Keratinocyte (primary cell): ENCODE measurements at regions not wholly inside any gene's neighbourhood (a gene's known extent, or its start where the extent isn't known, plus 50 kb on each side); places are given as distances from the start of the nearest gene placed in this dataset.

Experiments used
- DNase-seq: peaks from one replicate; pipeline ENCODE4 v3.0.0-alpha.2; 2011; ENCODE audit warnings: low read depth, missing footprints, low spot score
- FAIRE-seq: peaks from 2 replicates; lab custom pipeline; 2011; peaks lifted over from hg19 to GRCh38; lab: Jason Lieb, UNC
- H2AFZ ChIP-seq: 2 replicates; pipeline ENCODE4 v1.6.0; 2012; ENCODE audit warnings: low read length, control low read depth, inconsistent platforms; ENCODE audit not compliant: control insufficient read depth
- H3K27ac ChIP-seq: 2 replicates; pipeline ENCODE4 v1.5.1; 2011; ENCODE audit warnings: low read length; ENCODE audit not compliant: control insufficient read depth, insufficient read depth
- H3K27me3 ChIP-seq: 3 replicates; pipeline ENCODE4 v1.6.0; 2011; ENCODE audit warnings: low read length; ENCODE audit not compliant: control insufficient read depth, insufficient read depth; ENCODE audit errors: extremely low read depth
- H3K36me3 ChIP-seq, 2 experiments: 2 replicates in 1 of 2; 3 replicates in 1 of 2; pipeline ENCODE4 v1.5.1; 2011; ENCODE audit warnings: low read length in 2 of 2, mild to moderate bottlenecking in 1 of 2; ENCODE audit not compliant: control insufficient read depth in 2 of 2, insufficient read depth in 2 of 2; ENCODE audit errors: extremely low read depth in 1 of 2
- H3K4me1 ChIP-seq: 3 replicates; pipeline ENCODE4 v1.5.1; 2011; ENCODE audit warnings: low read length; ENCODE audit not compliant: control insufficient read depth, insufficient read depth; ENCODE audit errors: extremely low read depth
- H3K4me2 ChIP-seq: 3 replicates; pipeline ENCODE4 v1.6.0; 2011; ENCODE audit warnings: low read depth, low read length; ENCODE audit not compliant: control insufficient read depth, insufficient read depth; ENCODE audit errors: extremely low read depth
- H3K4me3 ChIP-seq, 3 experiments: fragments of 200-600 bp in 1 of 3; sonication (generic) in 1 of 3; 2 replicates in 2 of 3; 3 replicates in 1 of 3; pipeline ENCODE4 v1.5.1; 2011 to 2016; ENCODE audit warnings: low read length in 3 of 3, mild to moderate bottlenecking in 3 of 3, control low read depth in 2 of 3, inconsistent platforms in 1 of 3, low read depth in 1 of 3, mixed read lengths in 1 of 3, mixed run types in 1 of 3, moderate library complexity in 1 of 3; ENCODE audit not compliant: control insufficient read depth in 2 of 3, insufficient read depth in 2 of 3; ENCODE audit errors: extremely low read depth in 1 of 3
- H3K79me2 ChIP-seq: 2 replicates; pipeline ENCODE4 v1.6.0; 2012; ENCODE audit warnings: low read length; ENCODE audit not compliant: control insufficient read depth, insufficient read depth
- H3K9ac ChIP-seq: 3 replicates; pipeline ENCODE4 v1.6.0; 2011; ENCODE audit warnings: low read length; ENCODE audit not compliant: control insufficient read depth, insufficient read depth; ENCODE audit errors: extremely low read depth
- H3K9me1 ChIP-seq: 3 replicates; pipeline ENCODE4 v1.6.0; 2011; ENCODE audit warnings: low read length; ENCODE audit not compliant: control insufficient read depth, insufficient read depth; ENCODE audit errors: extremely low read depth
- H3K9me3 ChIP-seq: 2 replicates; pipeline ENCODE4 v1.5.1; 2012; ENCODE audit warnings: low read depth, low read length; ENCODE audit not compliant: control insufficient read depth
- H4K20me1 ChIP-seq: 3 replicates; pipeline ENCODE4 v1.6.0; 2011; ENCODE audit warnings: low read length; ENCODE audit not compliant: control insufficient read depth, insufficient read depth; ENCODE audit errors: extremely low read depth
- EZH2 ChIP-seq: IDR thresholded peaks from one replicate; pipeline ENCODE4 v1.6.1; 2012; ENCODE audit warnings: inconsistent platforms, mild to moderate bottlenecking, low read length, moderate library complexity
- dilution Hi-C: fragments of 300-500 bp; cut with MboI; formaldehyde crosslinking; loops from one replicate; pipeline ENCODE4 v1.7.0; 2020; ENCODE audit warnings: low sequenced_read_pairs; ENCODE audit not compliant: extremely low pct_ligation_motif_present
- TF ChIP-seq, protein P1 (sequence below), 3 experiments: IDR thresholded peaks in 1 of 3; conservative IDR thresholded peaks in 1 of 3; optimal IDR thresholded peaks in 1 of 3; 2 replicates in 2 of 3; 3 replicates in 1 of 3; pipeline versions ENCODE3 to v1.5.1; 2011; ENCODE audit warnings: low read length in 3 of 3, mild to moderate bottlenecking in 3 of 3, moderate library complexity in 2 of 3, control low read depth in 1 of 3, inconsistent platforms in 1 of 3; ENCODE audit not compliant: insufficient read depth in 2 of 3; ENCODE audit errors: extremely low read depth in 1 of 3

DNA sequence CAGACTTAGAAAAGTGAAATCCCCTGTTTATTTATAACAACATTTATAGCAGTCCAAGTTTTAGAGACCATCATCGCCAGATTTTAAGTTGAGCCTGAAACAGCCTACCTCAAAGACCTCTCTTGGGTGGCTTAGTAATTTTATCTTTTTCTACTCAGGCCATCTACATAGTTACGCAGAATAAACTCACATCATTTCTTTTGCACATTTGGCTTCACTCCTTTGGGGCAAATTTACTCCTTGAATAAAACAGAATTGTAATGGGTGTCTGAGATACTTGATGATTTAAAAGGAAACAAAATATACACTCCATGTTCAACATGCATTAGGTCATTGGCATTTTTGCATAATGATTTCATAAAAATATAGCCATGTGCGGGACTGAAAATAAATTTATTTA lies 104.7 kb upstream of the TSPAN8 start:
- dilution Hi-C loops = no loop called here
- no peaks in the 10 kb centered on the region for H3K27me3 ChIP-seq
- TF ChIP-seq, protein P1, sequence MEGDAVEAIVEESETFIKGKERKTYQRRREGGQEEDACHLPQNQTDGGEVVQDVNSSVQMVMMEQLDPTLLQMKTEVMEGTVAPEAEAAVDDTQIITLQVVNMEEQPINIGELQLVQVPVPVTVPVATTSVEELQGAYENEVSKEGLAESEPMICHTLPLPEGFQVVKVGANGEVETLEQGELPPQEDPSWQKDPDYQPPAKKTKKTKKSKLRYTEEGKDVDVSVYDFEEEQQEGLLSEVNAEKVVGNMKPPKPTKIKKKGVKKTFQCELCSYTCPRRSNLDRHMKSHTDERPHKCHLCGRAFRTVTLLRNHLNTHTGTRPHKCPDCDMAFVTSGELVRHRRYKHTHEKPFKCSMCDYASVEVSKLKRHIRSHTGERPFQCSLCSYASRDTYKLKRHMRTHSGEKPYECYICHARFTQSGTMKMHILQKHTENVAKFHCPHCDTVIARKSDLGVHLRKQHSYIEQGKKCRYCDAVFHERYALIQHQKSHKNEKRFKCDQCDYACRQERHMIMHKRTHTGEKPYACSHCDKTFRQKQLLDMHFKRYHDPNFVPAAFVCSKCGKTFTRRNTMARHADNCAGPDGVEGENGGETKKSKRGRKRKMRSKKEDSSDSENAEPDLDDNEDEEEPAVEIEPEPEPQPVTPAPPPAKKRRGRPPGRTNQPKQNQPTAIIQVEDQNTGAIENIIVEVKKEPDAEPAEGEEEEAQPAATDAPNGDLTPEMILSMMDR (optimal IDR thresholded peaks at IDR 0.05 in 1 of 3, IDR thresholded peaks at IDR 0.05 in 1 of 3, conservative IDR thresholded peaks at IDR 0.05 in 1 of 3; ENCODE audit: extremely low read depth in 1 of 3, insufficient read depth in 2 of 3, low read length in 3 of 3) = no peak
- no peak for TF ChIP-seq EZH2
- no peaks in the 10 kb centered on the region for H4K20me1 ChIP-seq
- H3K9me1 ChIP-seq = no peaks in the 10 kb centered on the region
- H3K4me2 ChIP-seq = no peak overlapping the region
- H3K9me3 ChIP-seq = no peaks in the 10 kb centered on the region
- H3K4me1 ChIP-seq = no peaks in the 10 kb centered on the region
- H2AFZ ChIP-seq = no peak overlapping the region
- FAIRE-seq (no peak), DNase-seq (no peak)
- H3K79me2 ChIP-seq = no peaks in the 10 kb centered on the region
- no peak overlapping the region for H3K9ac ChIP-seq
- no peak overlapping the region for H3K27ac ChIP-seq
- H3K4me3 ChIP-seq = no peak overlapping the region
- no peaks in the 10 kb centered on the region for H3K36me3 ChIP-seq

DNA sequence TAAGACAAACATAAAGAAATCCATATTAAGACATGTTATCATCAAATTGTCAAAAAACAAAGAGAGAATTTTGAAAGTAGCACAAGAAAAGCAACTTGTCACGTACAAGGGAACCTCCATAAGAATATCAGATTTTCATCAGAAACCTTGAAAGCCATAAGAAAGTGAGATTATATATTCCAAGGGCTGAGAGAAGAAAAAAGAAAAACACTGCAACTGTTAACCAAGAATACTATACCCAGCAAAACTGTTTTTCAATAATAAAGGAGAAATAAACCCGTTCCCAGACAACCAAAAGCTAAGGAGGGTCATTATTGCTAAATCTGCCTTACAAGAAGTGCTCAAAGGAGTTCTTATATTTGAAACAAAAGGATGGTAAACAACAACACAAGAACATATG lies 94.7 kb upstream of the TSPAN8 start:
- Histone ChIP-seq H3K4me1 (no peaks in the 10 kb centered on the region), H2AFZ (no peak overlapping the region), H3K27ac (no peak overlapping the region), H4K20me1 (no peaks in the 10 kb centered on the region), H3K9me1 (no peaks in the 10 kb centered on the region), H3K36me3 (no peaks in the 10 kb centered on the region), H3K9ac (no peak overlapping the region), H3K4me2 (no peak overlapping the region), H3K4me3 (no peak overlapping the region), H3K9me3 (no peaks in the 10 kb centered on the region), H3K27me3 (no peaks in the 10 kb centered on the region), H3K79me2 (no peaks in the 10 kb centered on the region)
- dilution Hi-C loops = no loop called here
- FAIRE-seq = no peak
- TF ChIP-seq, protein P1 (optimal IDR thresholded peaks at IDR 0.05 in 1 of 3, IDR thresholded peaks at IDR 0.05 in 1 of 3, conservative IDR thresholded peaks at IDR 0.05 in 1 of 3; ENCODE audit: extremely low read depth in 1 of 3, insufficient read depth in 2 of 3, low read length in 3 of 3) = no peak
- no peak for TF ChIP-seq EZH2
- no peak for DNase-seq
